ENCODE measurements at regions not wholly inside any gene's neighbourhood (a gene's known extent, or its start where the extent isn't known, plus 50 kb on each side); places are given as distances from the start of the nearest gene placed in this dataset.

DNA sequence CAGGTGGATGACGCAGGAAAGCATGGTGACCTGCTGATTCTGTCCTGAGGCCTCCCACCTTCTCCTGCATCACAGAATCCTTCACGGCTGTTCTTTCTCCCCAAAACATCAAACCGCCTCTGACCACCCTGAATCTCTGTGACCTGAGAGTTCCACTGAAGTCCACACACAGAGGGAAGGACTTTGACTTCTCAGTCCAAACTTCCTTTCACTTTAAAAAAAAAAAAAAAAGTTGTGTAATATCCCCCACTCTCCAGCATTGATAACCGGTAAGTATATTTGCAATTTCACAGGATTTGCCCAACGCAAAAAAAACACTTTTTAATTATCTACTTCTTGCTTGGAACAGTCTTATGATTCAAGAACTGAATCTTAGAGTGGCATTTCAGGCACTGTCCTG lies 259.5 kb upstream of the IRS2 start (continued):
- TF ChIP-seq, protein P1, sequence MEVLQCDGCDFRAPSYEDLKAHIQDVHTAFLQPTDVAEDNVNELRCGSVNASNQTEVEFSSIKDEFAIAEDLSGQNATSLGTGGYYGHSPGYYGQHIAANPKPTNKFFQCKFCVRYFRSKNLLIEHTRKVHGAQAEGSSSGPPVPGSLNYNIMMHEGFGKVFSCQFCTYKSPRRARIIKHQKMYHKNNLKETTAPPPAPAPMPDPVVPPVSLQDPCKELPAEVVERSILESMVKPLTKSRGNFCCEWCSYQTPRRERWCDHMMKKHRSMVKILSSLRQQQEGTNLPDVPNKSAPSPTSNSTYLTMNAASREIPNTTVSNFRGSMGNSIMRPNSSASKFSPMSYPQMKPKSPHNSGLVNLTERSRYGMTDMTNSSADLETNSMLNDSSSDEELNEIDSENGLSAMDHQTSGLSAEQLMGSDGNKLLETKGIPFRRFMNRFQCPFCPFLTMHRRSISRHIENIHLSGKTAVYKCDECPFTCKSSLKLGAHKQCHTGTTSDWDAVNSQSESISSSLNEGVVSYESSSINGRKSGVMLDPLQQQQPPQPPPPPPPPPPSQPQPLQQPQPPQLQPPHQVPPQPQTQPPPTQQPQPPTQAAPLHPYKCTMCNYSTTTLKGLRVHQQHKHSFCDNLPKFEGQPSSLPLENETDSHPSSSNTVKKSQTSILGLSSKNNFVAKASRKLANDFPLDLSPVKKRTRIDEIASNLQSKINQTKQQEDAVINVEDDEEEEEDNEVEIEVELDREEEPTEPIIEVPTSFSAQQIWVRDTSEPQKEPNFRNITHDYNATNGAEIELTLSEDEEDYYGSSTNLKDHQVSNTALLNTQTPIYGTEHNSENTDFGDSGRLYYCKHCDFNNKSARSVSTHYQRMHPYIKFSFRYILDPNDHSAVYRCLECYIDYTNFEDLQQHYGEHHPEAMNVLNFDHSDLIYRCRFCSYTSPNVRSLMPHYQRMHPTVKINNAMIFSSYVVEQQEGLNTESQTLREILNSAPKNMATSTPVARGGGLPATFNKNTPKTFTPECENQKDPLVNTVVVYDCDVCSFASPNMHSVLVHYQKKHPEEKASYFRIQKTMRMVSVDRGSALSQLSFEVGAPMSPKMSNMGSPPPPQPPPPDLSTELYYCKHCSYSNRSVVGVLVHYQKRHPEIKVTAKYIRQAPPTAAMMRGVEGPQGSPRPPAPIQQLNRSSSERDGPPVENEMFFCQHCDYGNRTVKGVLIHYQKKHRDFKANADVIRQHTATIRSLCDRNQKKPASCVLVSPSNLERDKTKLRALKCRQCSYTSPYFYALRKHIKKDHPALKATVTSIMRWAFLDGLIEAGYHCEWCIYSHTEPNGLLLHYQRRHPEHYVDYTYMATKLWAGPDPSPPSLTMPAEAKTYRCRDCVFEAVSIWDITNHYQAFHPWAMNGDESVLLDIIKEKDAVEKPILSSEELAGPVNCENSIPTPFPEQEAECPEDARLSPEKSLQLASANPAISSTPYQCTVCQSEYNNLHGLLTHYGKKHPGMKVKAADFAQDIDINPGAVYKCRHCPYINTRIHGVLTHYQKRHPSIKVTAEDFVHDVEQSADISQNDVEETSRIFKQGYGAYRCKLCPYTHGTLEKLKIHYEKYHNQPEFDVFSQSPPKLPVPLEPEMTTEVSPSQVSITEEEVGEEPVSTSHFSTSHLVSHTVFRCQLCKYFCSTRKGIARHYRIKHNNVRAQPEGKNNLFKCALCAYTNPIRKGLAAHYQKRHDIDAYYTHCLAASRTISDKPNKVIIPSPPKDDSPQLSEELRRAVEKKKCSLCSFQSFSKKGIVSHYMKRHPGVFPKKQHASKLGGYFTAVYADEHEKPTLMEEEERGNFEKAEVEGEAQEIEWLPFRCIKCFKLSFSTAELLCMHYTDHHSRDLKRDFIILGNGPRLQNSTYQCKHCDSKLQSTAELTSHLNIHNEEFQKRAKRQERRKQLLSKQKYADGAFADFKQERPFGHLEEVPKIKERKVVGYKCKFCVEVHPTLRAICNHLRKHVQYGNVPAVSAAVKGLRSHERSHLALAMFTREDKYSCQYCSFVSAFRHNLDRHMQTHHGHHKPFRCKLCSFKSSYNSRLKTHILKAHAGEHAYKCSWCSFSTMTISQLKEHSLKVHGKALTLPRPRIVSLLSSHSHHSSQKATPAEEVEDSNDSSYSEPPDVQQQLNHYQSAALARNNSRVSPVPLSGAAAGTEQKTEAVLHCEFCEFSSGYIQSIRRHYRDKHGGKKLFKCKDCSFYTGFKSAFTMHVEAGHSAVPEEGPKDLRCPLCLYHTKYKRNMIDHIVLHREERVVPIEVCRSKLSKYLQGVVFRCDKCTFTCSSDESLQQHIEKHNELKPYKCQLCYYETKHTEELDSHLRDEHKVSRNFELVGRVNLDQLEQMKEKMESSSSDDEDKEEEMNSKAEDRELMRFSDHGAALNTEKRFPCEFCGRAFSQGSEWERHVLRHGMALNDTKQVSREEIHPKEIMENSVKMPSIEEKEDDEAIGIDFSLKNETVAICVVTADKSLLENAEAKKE (CRISPR knock-in tag; IDR thresholded peaks at IDR 0.05): no peak
- TF ChIP-seq, protein P2, sequence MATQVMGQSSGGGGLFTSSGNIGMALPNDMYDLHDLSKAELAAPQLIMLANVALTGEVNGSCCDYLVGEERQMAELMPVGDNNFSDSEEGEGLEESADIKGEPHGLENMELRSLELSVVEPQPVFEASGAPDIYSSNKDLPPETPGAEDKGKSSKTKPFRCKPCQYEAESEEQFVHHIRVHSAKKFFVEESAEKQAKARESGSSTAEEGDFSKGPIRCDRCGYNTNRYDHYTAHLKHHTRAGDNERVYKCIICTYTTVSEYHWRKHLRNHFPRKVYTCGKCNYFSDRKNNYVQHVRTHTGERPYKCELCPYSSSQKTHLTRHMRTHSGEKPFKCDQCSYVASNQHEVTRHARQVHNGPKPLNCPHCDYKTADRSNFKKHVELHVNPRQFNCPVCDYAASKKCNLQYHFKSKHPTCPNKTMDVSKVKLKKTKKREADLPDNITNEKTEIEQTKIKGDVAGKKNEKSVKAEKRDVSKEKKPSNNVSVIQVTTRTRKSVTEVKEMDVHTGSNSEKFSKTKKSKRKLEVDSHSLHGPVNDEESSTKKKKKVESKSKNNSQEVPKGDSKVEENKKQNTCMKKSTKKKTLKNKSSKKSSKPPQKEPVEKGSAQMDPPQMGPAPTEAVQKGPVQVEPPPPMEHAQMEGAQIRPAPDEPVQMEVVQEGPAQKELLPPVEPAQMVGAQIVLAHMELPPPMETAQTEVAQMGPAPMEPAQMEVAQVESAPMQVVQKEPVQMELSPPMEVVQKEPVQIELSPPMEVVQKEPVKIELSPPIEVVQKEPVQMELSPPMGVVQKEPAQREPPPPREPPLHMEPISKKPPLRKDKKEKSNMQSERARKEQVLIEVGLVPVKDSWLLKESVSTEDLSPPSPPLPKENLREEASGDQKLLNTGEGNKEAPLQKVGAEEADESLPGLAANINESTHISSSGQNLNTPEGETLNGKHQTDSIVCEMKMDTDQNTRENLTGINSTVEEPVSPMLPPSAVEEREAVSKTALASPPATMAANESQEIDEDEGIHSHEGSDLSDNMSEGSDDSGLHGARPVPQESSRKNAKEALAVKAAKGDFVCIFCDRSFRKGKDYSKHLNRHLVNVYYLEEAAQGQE (IDR thresholded peaks at IDR 0.05; ENCODE audit: unreplicated experiment): no peak
- TF ChIP-seq NANOG (IDR thresholded peaks at IDR 0.05; ENCODE audit: borderline replicate concordance): no peak

DNA sequence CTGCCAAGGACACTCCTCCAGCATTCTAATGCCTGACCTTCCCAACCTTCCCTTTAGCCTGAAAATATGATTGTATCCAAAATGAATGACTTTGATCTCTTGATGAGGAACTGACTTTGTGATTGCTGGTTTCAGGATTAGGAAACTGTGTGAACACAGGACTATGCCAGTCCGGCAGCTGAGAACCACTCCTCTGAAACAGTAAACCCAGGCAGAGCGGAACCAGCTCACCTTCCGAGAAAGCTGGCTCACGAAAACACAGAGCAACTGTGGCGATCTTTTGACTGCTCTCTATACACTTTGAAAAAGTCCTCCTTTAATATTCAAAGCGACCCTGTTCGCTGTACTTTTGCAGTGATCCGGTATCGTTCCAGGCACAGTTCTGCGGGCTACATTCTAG lies 258.8 kb upstream of the IRS2 start:
- Histone ChIP-seq H3K4me3 (no peak overlapping the region), H3K4me1 (ENCODE audit: insufficient read depth) (peaks cover 6% of the 10 kb centered on the region; the same call in 1 of the 2 replicates), H3F3A (replicated peaks; ENCODE audit: low read depth) (no peaks in the 10 kb centered on the region), H2AFZ (peak overlapping the region; percentile 28; the same call in 1 of the 2 replicates), H3K27me3 (ENCODE audit: insufficient read depth) (no peaks in the 10 kb centered on the region), H3K27ac (ENCODE audit: low read depth) (no peak overlapping the region), H3K9me2 (ENCODE audit: insufficient read depth) (no peaks in the 10 kb centered on the region), H3K36me3 (ENCODE audit: insufficient read depth) (no peaks in the 10 kb centered on the region), H3K79me2 (replicated peaks; ENCODE audit: insufficient read depth) (no peaks in the 10 kb centered on the region), H4K20me1 (replicated peaks; ENCODE audit: insufficient read depth) (no peaks in the 10 kb centered on the region), H3K4me2 (peak overlapping the region; percentile 15; the same call in 1 of the 2 replicates)
- DNase-seq (ENCODE audit: low spot score): no peak
- peaks cover 28% of the 10 kb centered on the region for H3K4me1 Mint-ChIP-seq
- H3K4me3 Mint-ChIP-seq: no peak overlapping the region
- ATAC-seq: peak; percentile 25; the same call in 1 of the 3 replicates
- H3K9me3 Mint-ChIP-seq: peaks cover 2% of the 10 kb centered on the region; the same call in 2 of the 3 replicates
- no peaks in the 10 kb centered on the region for H3K27me3 Mint-ChIP-seq (ENCODE audit: insufficient read depth, low read depth, poor library complexity)
- no peaks in the 10 kb centered on the region for H3K36me3 Mint-ChIP-seq (ENCODE audit: low read depth)
- H3K27ac Mint-ChIP-seq: no peak overlapping the region
- TF ChIP-seq ZNF331 (CRISPR knock-in tag; IDR thresholded peaks at IDR 0.05; ENCODE audit: low read depth) (no peak), EZH2 (IDR thresholded peaks at IDR 0.05; ENCODE audit: low read depth, unreplicated experiment) (no peak), JUNB (IDR thresholded peaks at IDR 0.05; ENCODE audit: unreplicated experiment) (no peak)
- TF ChIP-seq, protein P3, sequence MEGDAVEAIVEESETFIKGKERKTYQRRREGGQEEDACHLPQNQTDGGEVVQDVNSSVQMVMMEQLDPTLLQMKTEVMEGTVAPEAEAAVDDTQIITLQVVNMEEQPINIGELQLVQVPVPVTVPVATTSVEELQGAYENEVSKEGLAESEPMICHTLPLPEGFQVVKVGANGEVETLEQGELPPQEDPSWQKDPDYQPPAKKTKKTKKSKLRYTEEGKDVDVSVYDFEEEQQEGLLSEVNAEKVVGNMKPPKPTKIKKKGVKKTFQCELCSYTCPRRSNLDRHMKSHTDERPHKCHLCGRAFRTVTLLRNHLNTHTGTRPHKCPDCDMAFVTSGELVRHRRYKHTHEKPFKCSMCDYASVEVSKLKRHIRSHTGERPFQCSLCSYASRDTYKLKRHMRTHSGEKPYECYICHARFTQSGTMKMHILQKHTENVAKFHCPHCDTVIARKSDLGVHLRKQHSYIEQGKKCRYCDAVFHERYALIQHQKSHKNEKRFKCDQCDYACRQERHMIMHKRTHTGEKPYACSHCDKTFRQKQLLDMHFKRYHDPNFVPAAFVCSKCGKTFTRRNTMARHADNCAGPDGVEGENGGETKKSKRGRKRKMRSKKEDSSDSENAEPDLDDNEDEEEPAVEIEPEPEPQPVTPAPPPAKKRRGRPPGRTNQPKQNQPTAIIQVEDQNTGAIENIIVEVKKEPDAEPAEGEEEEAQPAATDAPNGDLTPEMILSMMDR (conservative IDR thresholded peaks at IDR 0.05; ENCODE audit: low read depth in 2 of 2): no peak
